NCI-H1436 (cell line): ENCODE measurements at regions not wholly inside any gene's neighbourhood (a gene's known extent, or its start where the extent isn't known, plus 50 kb on each side); places are given as distances from the start of the nearest gene placed in this dataset.
"Not testable (repeated sequence)": the region's sequence is repeated elsewhere in the genome, so short reads cannot be mapped to it uniquely, and the experiment has no call there.

Experiments
- DNase-seq: peaks from one replicate; lab custom pipeline; 2025; lab: John Stamatoyannopoulos, UW

- DNase-seq: no peak
Observed at GRCh38 chr17:53765609-53766008, 57.1 kb upstream of the KIF2B start.

GRCh38 chr17:53765129-53765528 is 57.6 kb upstream of the KIF2B start:
- no peak for DNase-seq

DNA sequence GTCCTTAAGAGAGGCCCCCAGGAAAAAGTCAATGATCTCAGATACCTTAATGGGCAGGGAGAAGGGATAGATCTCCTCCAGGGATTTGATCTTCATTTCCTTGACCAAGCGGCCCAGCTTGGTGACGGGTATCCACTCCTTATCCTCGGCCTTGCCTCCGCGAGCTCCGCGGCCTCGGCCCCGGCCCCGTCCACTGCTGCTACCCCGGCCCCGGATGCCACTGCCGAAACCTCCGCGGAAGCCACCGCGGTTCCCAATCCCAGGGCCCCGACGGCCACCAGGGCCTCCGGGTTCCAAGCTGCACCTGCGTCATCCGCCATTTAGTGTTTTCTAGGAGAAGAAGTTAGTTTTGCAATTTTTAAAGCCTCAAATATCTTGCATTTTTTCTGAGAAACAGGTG is 65.2 kb upstream of the KIF2B start:
- no peak for DNase-seq

- DNase-seq: not testable (repeated sequence)
Observed at GRCh38 chr17:53757116-53757515, 65.6 kb upstream of the KIF2B start.

- no peak for DNase-seq
Observed at GRCh38 chr17:53749178-53749577, 73.5 kb upstream of the KIF2B start.

DNA sequence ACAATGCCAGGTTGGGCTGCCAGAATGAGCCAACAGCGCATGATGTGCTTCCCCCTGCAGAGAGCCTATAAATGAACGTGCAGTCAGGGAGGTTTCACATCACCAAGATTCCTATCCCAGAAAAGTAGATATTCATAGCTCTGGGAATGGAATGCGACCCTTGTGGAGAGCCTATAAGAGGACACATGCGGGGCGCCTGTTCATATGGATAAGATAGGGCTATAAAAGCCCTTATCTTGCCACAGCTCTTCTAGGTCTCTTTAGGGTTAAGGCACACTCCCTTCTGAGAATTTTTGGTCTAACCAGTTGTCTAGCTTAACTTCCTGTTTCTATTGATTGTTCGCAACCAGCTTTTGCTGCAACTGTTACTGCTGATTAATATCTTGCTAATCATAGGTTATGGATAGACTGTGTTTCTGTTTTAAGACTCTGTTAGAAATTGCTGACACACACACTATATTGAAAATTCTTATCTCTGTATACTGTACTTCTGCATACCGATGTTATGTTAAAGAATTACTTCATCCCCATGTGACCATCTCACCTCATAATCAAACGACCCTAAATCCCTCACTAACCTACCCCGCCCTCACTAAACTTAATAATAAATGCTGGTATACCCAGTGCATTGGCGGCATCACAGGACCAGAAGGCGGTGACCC is 74.4 kb upstream of the KIF2B start:
- not testable (repeated sequence) for DNase-seq

GRCh38 chr17:53740312-53740711 is 82.4 kb upstream of the KIF2B start:
- no peak for DNase-seq

DNA sequence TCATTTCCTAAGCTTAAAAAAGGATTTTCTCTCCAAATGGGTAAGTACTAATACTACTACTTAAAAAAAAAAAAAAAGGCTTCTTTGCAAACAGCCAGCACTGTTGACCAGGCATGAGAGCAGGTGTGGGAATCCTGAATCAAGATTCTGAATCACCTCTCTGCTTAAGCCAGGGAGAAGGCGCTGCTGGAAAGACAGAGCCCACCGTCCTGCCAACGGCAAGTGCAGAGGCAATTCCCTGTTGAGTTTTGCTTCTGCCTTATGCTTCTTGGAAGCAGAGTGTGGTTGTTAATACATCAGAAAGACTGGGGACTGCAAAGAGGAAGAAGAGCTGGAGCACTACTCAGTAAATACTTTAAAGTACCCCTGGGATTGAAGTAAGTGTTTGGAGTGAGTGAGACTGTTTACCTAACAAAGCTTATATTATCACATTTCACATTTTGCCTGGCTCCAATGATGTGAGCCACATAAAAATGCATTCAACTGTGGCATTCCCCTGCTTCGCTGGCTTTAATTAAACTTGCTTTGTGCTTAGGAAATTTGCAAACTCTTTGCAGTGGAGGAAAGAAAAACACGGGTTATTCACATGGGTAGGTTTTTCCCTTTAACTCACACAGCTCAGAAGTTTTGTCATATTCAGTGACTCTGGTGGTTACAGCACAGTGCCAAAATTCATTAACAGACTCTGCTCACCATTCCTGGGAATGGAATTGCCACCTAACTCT is 86.0 kb upstream of the KIF2B start:
- DNase-seq: no peak

GRCh38 chr17:53724726-53725125 is 98.0 kb upstream of the KIF2B start:
- no peak for DNase-seq

- no peak for DNase-seq
Observed at GRCh38 chr17:53722407-53722806, 100.3 kb upstream of the KIF2B start.

DNA sequence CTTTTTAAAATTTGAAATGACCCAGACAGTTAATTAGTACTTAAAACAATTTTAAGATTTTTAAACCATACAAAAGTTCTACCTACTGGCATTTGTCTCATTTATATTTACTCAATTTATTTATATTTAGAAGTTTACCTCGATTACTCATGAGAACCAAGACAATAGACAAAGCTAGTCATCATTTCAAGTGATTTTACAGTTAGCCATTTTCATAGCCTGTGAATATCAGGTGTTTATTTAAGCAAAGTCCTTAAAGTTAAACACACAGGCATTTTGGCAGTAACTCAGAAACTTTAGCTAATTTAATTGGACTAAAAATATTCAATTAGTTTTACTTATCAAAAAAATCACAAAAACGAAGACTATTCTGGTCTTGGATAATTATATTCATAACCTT is 101.6 kb upstream of the KIF2B start:
- DNase-seq: no peak

- DNase-seq: no peak
Observed at GRCh38 chr17:53719229-53719628, 103.5 kb upstream of the KIF2B start.

GRCh38 chr17:53707566-53707965 is 115.2 kb upstream of the KIF2B start:
- DNase-seq: no peak

GRCh38 chr17:53696286-53696685 is 126.4 kb upstream of the KIF2B start:
- no peak for DNase-seq

DNA sequence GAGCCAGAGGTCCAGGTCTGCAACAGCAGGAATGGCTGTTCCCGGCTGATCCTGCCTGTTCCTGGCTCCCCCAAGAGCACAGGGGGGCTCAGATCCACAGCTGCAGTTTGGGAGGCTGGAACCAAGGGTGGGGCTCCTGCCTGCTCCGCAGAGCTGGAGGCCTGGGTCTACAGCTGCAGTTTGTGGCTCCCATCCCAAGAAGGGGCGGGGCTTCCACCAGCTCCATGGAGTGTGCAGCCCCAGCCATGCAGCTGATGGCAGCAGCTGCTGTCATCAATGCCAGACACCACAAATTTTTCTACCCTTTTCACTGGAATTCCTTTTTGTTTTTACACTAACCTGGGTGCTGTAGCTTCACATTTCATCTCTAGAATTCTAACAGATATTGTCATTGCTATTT is 135.4 kb upstream of the KIF2B start:
- DNase-seq: no peak

GRCh38 chr17:53680745-53681144 is 142.0 kb upstream of the KIF2B start:
- DNase-seq: no peak

DNA sequence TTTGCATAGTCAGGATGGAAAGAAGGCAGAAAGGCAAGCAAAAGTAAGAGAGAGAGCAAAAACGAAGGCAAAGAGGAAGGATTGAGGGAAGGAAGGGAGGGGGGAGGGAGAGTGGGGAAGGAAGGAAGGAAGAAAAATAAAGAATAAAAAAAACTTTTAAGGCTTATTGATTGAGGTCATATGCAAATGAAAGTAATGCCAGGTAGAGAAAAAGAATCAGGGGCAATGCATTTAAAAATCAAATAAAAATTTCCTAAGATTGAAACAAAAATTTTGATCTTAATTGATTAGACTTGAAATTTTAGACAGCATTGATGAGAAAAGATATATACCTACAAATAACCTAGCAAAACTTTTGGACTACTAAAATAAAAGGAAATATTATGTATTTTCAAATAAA is 153.9 kb upstream of the KIF2B start:
- DNase-seq: no peak

- DNase-seq: no peak
Observed at GRCh38 chr17:53662608-53663007, 160.1 kb upstream of the KIF2B start.

GRCh38 chr17:53659181-53659580 is 163.5 kb upstream of the KIF2B start:
- no peak for DNase-seq

GRCh38 chr17:53655591-53655990 is 167.1 kb upstream of the KIF2B start:
- DNase-seq: no peak

DNA sequence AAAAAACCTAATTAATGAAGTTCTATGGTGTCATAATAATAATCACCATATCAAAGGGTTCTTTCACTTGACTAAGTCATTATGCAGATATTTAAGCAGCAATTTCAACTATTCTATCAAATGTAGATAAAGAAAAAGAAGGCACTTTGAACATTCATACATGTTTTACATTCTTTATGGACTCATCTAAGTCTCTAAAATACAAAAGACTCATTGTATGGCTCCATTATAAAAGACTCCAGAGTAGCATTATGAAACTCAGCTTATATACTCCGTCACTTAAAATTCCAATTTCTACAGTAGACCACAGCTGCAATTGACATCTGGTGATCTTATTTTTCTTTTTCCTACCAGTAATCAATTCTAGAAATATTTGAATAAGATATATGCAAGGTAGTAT is 173.5 kb upstream of the KIF2B start:
- DNase-seq: no peak

DNA sequence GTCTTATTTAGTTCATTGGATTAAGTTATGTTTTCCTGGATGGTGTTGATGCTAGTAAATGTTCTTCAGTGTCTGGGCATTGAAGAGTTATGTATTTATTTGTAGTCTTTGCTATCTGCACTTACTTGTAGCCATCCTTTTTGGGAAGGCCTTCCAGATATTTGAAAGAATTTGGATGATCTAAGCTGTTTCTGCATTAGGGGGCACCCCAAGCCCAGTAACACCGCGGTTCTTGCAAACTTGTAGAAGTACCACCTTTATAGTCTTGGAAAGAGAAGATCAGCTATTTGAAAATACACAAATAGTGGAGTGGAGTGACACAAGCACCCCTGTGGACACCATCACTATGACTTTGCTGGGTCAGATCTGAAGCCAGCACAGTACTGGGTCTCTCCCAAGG is 175.9 kb upstream of the KIF2B start:
- no peak for DNase-seq

- no peak for DNase-seq
Observed at GRCh38 chr17:53640808-53641207, 181.9 kb upstream of the KIF2B start.

GRCh38 chr17:53635444-53635843 is 187.3 kb upstream of the KIF2B start:
- no peak for DNase-seq
